HG03439 (cell line): ENCODE measurements at regions not wholly inside any gene's neighbourhood (a gene's known extent, or its start where the extent isn't known, plus 50 kb on each side); places are given as distances from the start of the nearest gene placed in this dataset.

Experiments
- ATAC-seq: cut with Tn5 transposase; IDR thresholded peaks from one replicate; pipeline ENCODE4 v1.9.1; 2021; ENCODE audit warnings: mild to moderate bottlenecking, moderate library complexity; ENCODE audit not compliant: unreplicated experiment

DNA sequence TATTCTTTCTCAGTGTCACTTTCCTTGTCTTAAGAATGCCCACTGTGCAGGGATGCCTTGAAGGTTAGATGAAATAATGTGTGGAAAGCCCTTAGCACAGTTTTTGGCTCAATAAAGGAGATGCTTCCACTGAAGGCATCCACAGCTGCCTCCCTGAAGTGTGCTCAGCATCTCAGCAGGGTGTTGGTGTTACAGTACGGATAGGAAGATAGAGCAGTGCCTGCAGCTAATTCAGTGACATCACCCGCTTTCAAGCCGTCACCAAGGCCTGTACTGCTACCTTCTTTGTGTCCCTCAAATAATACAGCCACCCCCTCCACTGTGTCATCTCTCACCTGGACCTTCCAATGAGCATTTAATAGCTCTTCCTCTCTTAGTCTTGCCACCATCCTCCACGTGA, 59.0 kb downstream of the NDUFS5 start:
- ATAC-seq = no peak

DNA sequence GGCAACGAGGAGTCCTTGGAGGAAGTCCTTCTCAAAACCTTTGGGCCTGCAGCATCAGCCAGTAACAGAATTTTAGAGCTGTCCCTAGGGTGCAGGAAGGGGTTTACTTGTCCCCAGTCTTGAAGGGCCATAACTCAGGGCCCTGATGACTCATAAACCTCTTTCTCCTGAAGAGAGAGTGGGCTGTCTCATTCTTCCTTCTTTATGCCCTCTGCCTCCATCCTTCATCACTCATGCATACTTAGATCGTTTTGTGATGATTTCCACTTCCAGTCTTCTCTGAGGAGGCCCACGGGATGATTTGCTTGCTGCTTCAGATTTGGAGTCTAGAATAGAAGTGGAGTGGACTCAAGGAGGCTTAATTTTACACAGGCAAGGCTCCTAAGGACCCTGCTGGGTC, 60.2 kb downstream of the NDUFS5 start:
- no peak for ATAC-seq

DNA sequence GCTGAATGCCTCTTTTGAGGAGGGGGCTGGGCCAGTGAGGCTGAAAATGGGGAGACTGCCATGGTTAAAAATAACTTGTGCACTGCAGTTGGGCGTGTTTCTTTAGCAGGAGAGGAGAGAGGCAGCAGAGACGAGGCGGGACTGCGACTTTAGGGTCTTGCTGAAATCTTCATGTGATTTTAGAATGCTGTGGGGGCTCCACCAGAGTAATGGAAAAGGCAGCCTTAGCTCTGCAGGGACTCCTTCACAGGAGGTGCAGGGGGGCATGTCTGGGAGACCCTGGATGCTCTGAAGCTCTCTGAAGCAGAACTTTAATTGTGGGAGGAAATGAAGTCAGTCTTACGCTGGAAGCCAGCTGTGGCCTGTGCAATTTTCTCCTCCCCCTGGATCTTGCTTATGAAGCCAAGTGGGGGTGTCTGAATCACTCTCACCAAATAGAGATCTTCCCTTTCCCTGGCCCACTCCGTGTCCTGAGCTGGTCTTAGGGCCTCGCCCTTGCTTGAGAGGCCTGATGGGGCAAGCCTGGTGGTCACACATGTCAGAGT, 60.8 kb downstream of the NDUFS5 start:
- ATAC-seq = no peak

DNA sequence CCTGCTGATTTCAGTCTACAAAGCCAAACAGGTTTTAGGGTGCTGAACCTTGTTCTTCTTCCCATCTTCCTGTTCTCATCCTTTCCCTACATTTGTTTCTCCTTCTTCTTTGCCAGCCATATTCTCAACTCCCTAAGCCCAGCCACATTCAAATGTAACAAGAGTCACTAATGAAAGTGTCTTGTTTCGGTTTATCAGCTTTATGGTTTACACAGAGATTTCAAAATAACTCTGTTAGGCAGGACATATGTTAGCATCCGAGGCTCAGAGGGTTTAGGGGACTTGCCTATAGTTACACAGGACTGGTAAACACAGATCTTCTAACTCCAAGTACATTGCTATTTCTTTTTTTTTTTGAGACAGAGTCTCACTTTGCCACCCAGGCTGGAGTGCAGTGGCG, 61.3 kb downstream of the NDUFS5 start:
- no peak for ATAC-seq

DNA sequence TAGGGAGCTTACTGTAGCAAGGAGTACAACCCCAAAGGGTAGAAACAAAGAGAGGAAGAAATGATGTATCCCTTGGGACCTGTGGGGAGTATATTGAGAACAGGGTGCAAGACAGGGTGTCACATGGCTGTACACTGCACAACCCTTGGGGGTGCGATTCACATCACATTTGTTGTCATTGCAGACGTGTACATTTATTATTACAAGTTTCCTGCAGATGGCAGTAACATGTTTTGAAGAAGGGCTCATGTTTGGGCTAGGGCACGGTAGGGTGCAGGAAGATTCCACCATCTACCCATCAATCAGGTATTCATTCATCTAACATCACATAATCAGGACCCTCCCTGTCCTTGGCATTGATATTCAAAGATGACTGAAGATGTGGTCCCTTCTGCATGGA, 62.5 kb downstream of the NDUFS5 start:
- no peak for ATAC-seq

DNA sequence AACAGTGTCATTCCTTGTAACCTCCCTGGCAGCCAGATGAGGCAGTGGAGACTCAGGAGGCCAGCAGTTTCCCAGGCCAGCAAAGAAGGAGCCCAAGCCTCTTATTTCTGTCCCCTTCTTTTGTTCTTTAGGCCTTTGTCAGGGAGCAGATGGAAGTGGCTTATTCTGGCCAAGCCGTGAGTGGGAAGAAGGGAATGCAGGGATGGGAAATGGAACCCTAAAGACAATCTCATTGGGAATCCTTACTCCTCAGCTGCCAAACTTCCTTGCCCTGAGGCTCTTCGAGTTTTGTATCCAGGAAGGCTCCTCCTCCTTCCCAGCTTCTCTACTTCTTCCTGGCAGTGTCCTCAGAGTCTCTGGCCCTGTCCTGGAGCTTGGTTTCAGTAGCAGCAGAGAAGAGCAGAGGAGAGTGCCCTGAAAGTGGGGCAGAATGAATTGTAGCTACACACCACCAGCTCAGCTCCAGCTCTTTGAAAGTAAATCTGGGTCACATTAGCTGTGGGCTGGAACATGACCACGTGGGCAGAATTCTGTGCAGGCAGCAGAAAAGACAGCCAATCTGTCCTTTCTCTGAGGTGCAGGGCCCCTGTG, 63.9 kb downstream of the NDUFS5 start:
- ATAC-seq = no peak

DNA sequence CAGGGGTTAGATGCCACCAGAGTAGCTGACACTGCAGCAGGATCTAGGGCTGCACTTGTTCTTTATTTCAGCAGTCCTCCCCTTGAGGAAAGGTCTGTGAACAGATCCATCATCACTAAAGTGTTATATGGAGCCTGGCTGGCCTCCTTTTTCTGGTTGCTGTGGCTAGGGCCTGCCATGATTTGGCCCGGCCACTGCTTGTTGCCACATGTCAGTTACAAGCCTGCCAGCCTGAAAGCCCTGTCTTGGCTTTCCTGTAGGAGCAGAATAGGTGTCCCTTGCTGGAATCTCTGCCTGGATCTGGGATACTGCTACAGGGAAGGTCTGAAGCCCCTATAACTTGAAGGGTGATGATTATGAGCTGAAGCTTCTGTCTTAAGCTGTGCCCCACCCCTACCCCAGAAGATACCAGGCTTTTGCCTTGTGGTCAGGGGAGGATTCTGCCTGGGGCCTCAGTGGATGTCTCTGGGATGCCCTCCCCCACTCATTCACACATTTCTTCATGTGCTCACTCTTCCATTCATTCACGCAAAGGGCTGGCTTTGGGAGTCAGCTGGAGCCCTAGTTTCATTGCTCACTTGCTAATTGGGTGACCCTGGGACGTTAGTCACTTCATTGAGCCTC, 64.7 kb downstream of the NDUFS5 start:
- no peak for ATAC-seq

DNA sequence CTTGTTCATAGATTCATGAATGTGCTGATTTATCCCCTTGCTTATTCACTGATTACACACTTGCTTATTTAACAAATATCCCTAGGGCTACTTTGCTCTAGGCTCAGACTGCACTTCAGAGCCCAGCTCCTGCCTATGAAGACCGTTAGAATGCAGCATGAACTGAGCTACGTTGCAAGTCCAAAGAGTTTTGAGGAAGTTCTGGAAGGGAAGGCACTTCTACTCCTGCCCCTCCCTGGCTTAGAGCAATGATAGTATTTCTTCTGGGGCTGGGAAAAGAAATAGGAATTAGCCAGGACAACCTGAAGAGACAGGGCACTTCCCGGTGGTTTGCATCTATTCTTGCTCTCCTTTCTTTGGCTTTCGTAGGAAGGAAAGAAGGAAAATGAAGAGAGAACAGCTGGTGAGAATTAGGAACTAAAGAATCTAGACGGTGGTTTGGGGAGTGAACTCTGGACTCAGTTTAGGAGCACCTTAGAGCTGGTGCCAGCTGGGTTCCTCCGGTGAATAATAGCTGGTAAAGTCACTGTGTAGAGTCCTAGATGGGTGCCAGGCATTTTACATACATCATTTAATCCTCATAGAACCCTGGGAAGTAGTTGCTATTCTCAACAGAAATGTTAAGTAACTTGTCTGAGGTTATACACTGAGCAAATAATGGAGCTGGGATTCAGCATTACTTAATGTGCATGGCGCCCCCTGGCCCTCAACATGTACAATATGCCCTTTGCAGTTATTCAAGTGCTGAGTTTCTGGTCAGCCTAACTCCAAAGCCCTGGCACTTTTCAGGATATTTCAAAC, 65.9 kb downstream of the NDUFS5 start:
- no peak for ATAC-seq

DNA sequence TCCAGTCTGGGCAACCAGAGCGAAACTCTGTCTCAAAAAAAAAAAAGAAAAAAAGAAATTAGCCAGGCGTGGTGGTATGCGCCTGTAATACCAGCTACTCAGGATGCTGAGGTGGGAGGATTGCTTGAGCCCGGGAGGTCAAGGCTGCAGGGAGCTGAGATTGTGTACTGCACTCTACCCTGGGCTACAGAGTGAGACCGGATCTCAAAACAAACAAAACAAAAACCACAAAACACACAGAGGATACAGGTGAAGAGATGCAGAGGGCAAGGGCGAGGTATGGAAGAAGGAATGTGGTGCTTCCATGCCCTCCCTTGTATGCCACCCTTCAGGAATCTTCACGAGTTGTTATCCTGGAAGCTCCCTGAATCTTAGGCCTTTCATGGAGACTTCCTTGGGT, 68.5 kb downstream of the NDUFS5 start:
- no peak for ATAC-seq

DNA sequence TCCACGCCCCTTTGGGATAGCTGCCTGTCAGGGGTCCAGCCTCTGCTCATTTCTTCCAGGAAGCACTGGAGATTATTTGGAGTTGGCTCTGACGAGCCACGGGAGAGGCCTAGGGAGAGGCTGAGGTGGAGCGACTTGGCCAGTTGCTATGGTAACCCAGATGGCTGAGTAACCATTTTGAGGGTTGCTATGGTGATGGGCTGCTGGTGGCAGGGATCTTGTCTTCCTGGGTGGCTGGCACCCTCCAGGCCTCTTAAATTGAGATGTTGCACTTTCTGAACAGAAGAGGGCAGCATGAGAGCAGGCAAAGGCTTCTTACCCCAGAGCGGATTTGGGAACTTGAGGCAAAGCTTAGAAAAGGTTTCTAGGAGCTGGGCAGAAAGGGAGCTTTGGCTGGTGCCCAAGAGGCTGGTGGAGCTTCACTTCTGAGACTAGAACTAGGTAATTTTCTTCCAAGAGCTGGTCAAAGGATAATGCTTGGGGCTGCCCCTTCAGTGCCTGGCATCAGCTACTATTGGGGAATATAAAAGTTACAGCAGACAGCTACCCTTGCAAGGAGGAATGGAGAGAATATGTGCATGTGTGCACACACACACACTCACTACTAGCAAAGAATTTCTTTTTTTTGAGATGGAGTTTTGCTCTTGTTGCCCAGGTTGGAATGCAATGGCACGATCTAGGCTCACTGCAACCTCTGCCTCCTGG, 72.5 kb downstream of the NDUFS5 start:
- no peak for ATAC-seq

DNA sequence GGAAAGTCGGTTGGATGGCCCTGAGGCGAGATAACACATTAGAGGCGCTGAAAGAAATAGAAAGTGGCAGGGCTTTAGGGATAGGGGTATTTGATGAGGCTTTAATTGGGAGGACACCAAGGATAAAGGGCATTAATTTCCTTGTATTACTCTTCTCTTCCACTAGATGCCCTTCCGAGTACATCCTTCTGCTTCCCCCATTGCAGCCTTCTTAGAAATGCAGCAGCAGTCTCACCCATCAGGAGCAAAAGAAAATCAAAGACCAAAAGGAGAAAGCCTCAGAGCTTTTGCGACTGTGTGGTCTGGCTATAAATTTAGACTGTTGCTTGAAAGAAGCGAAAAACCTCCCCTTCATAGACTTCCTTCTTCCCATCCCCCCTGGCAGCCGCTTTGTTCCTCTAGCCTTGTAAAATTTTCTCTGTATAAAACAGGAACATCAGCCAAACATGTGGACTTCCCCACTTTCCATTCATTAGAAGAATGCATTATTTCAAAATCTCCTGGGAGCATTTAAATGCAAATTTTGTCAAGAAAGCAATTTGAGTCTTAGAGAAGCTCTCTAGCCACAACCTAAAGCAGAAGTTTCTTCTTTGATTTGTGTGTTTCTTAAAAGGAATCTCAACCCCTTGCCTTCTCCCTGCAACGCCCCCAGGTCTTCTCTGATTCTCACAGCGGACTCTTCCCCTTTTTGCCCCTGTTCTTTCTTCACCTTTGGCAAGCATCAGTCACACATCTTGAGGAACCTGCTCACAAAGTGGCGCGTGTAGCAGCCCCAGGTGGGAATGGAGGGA, 76.6 kb downstream of the NDUFS5 start:
- no peak for ATAC-seq

DNA sequence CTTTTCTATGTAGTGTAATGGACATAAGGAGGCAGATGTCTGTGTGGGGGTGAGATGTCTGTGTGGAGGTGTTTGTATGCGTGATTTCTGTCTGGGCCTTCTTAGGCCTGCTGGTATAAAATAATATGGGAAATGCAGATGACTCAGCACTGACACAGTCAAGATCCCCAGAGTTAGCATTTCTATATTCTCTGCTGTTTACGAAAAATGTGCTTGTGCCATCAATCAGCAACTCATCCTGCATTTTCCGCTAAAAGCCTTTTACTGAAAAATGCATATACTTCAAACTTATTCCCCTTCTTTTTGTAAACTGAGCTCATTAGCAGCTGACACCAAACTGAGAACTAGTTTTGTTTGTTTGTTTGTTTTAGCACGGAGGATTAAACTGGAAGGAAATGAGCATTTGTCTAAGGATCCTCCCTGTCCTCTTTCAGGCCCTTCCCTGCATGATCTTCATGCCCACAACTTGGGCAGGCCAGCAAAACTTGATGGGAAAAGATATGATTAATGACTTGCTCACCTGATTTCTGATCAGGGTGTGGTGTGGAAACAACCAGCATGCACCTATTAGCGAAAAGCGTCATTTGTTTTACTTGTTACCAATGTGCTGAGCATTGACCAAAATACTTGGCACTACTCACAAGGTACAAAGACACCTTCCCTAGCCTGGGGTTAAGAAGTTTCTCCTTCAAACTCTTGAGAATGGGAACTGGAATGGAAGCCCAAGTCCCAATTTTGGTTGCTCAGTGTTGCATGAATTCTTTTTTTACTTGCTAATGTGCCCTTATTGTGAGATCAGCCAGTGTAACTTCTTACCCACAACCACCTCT, 77.4 kb downstream of the NDUFS5 start:
- no peak for ATAC-seq

DNA sequence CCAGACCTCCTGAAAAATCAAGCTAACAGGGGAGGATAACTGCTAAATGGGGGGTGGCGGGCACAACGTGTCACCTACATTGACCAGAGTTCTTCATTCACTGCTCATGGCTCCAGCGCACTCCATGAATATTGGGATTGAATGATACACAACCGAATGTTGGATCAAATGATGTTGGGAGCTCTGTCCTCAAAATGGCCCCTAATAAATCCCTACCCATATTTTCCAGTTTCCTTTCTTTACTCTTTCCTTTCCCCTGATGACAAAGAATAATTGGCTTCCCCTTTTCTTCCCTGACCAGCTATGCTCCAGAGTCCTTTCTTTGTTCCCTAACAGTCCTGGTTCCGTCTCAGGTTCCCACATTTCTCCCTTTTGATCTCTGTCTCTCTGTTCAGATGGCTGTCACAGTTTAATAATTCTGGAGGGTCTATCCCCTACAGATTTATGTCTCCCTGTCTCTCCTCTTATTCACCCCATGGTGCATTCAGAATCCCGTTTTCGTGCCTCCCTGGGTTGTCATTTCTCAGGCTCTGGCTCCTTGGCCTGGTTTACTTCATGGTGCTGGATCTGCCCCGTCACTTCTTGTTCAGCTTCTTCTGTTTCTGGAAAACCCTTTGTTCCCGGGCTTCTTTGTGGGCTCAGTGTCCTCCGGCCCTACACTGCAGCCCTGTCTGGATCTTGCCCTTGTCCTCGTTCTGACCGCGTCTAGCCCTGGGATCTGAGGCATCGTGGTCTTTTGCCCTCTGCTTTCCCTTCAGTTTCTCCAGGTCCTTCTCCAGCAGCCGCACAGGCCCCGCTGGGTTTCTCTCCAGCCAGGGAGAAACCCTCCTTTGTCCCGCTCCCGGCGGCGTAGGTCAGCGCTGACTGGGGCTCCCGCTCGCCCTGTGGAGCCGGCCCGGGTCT, 78.3 kb downstream of the NDUFS5 start:
- ATAC-seq = no peak

DNA sequence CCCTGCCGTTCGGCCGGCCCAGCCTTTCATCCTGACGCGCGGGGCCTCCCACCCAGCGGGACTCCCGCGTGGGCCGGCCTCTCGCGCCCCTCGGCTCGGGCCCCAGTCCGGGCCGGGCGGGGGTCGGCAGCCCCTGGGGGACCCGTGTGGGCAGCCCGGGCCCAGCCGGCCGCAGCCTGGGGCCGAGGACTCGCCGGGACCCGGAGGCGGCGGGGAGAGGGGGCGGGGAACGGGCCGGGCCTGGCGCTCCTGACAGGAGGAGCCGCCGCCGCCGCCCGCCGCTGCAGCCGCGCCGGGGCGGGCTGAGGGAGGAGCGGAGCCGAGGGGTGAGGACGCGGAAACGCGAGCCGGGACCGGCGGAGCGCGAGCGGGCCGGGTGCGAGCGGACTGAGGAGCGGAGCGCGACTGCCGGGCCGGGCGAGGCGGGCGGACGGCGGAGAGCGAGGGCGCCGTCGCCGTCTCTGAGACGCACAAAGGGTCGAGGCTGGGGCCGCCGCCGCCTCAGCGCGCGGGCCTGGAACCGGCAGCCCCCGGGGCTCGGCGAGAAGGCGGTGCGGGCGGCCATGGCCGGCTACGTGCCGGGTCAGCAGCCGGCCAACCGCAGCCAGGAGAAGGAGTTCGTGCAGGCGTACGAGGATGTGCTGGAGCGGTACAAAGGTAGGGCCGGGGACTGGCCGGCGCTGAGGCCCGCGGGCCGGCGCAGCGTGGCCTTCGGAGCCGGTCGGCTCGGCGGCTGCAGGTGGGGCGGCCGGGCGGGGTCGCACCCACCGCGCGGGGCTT, 79.1 kb downstream of the NDUFS5 start:
- peak; percentile 45 for ATAC-seq

DNA sequence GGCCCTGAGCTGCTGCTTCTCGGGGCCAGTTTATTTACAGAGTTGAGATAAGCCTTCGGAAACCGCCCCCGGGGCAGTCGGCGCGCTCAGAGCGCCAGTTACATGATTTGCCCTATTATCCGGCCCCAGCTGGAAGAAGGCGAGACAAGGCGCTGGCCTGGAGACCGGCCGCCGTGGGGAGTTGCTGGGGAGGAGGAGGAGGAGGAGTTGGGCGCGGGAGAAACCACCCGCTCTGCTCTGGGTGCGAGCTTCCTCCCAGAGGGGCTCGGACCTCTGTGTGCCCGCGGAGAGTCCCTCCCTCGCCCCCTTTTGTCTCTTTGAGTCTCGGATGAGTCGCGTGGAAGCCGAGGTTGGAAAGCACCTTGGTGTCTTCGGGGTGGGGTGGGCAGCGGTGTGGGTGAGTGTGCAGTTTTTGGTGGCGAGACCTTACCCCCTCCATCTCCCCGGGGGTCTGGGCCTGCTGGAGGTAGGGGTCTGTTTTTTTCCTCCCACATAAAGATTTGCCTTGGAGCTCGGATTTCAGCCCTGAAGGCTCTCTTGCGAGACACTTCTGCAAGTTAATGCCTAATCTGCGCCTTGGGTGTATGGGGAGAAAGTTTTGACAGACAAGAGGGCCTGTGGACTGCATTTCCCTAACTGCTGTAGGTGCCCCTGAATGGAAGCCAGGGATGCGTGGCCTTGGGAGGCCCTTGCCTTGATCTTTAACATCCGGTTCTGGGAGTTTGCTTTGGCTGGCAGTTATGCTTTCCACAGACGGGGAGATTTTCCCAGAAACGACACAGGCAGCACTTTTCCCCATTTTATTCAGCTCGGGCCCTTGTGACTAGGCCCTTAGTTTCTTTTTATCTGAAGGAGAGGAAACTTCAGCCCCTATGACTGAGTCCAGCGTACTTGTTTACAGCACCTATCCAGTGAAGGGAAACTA, 80.0 kb downstream of the NDUFS5 start:
- ATAC-seq = peak; percentile 16

DNA sequence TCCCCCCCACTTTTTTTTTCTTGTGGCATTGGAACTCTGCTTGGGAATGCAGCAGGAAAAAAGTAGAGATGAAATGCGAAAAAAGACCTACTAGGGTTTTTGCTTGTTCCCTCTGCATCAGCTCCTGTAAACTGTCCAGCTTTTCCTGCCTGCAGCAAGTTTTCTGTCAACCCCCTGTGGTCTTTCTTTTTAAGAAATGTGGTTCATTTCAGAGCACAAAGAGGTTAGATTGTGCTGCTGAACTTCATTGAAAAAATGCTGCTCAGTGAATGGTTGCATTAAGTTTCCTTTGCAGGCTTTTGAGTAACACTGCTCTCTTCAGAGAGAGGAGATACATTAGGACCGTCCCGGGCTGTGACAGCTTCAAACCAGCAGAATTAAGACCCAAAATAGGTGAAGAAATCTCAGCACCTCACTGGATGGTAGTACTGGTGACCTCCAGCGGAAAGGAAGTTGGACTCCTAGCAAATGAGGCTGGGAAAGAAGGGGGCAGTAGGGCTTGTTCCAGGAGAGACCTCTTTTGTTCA, 80.7 kb downstream of the NDUFS5 start:
- ATAC-seq = no peak
